ENCODE measurements at regions not wholly inside any gene's neighbourhood (a gene's known extent, or its start where the extent isn't known, plus 50 kb on each side); places are given as distances from the start of the nearest gene placed in this dataset.

- WGBS (ENCODE audit: insufficient coverage, low coverage, low lambda C conversion rate, missing lambda C conversion rate), result 80% methylated on average over 11 of the region's 14 CpGs
- ATAC-seq, result no peak
- TF ChIP-seq CTCF (IDR thresholded peaks at IDR 0.05) (no peak), POLR2A (IDR thresholded peaks at IDR 0.05) (no peak)
Measured at GRCh38 chr11:70844387-70844786, 408.0 kb downstream of the SHANK2 start.

GRCh38 chr11:70845591-70846041, 406.8 kb downstream of the SHANK2 start:
- Histone ChIP-seq H3K4me3 (no peak overlapping the region), H3K27me3 (no peaks in the 10 kb centered on the region), H3K4me1 (no peaks in the 10 kb centered on the region), H3K27ac (no peak overlapping the region), H3K36me3 (no peaks in the 10 kb centered on the region), H3K9me3 (no peaks in the 10 kb centered on the region)
- no peak for TF ChIP-seq POLR2A (IDR thresholded peaks at IDR 0.05)
- no peak for TF ChIP-seq CTCF (IDR thresholded peaks at IDR 0.05)
- DNase-seq (no peak), ATAC-seq (no peak)
- 49% methylated on average over 6 of the region's 16 CpGs for WGBS (ENCODE audit: insufficient coverage, low coverage, low lambda C conversion rate, missing lambda C conversion rate)
- intact Hi-C loops (cut with DNase I), result no loop called here

More at GRCh38 chr11:70844387-70844786, 408.0 kb downstream of the SHANK2 start:
- DNase-seq, result no peak
- intact Hi-C loops (cut with DNase I), result no loop called here
- no peaks in the 10 kb centered on the region for H3K27me3 ChIP-seq
- H3K9me3 ChIP-seq, result no peaks in the 10 kb centered on the region
- no peak overlapping the region for H3K27ac ChIP-seq
- H3K4me3 ChIP-seq, result no peak overlapping the region
- no peaks in the 10 kb centered on the region for H3K4me1 ChIP-seq
- no peaks in the 10 kb centered on the region for H3K36me3 ChIP-seq

- H3K27me3 ChIP-seq, result no peaks in the 10 kb centered on the region
- no peak overlapping the region for H3K4me3 ChIP-seq
- TF ChIP-seq CTCF (IDR thresholded peaks at IDR 0.05), result no peak
- TF ChIP-seq POLR2A (IDR thresholded peaks at IDR 0.05), result no peak
- ATAC-seq (no peak), DNase-seq (no peak)
- intact Hi-C loops (cut with DNase I), result no loop called here
- no peaks in the 10 kb centered on the region for H3K9me3 ChIP-seq
- H3K27ac ChIP-seq, result no peak overlapping the region
- no peaks in the 10 kb centered on the region for H3K36me3 ChIP-seq
- 90% methylated on average over 2 of the region's 22 CpGs for WGBS (ENCODE audit: insufficient coverage, low coverage, low lambda C conversion rate, missing lambda C conversion rate)
- no peaks in the 10 kb centered on the region for H3K4me1 ChIP-seq
Measured at GRCh38 chr11:70846781-70847655, 405.4 kb downstream of the SHANK2 start.

GRCh38 chr11:70848243-70848750, 404.1 kb downstream of the SHANK2 start:
- Histone ChIP-seq H3K4me1 (no peaks in the 10 kb centered on the region), H3K4me3 (no peak overlapping the region), H3K27ac (no peak overlapping the region), H3K27me3 (no peaks in the 10 kb centered on the region), H3K9me3 (no peaks in the 10 kb centered on the region), H3K36me3 (no peaks in the 10 kb centered on the region)
- no peak for ATAC-seq
- DNase-seq, result no peak
- no peak for TF ChIP-seq POLR2A (IDR thresholded peaks at IDR 0.05)
- no peak for TF ChIP-seq CTCF (IDR thresholded peaks at IDR 0.05)
- 80% methylated on average over 9 of the region's 13 CpGs for WGBS (ENCODE audit: insufficient coverage, low coverage, low lambda C conversion rate, missing lambda C conversion rate)
- intact Hi-C loops (cut with DNase I), result no loop called here
